B cell (primary cell): ENCODE measurements at regions not wholly inside any gene's neighbourhood (a gene's known extent, or its start where the extent isn't known, plus 50 kb on each side); places are given as distances from the start of the nearest gene placed in this dataset.

ENCODE experiments used
- ATAC-seq: fragments of 200-7000 bp; cut with Tn5 transposase; one replicate; pipeline ENCODE4 v1.10.0; 2021; ENCODE audit warnings: low read depth, mild to moderate bottlenecking, moderate number of reproducible peaks, moderate library complexity
- CTCF ChIA-PET: fragments of 350-600 bp; sonication (Branson Sonifier 250); formaldehyde crosslinking; loops from one replicate; lab custom pipeline; 2021; ENCODE audit warnings: antibody characterized with exemption, inconsistent platforms; lab: Charles Lee
- POLR2A ChIA-PET: fragments of 350-600 bp; sonication (Branson Sonifier 250); formaldehyde crosslinking; loops from one replicate; lab custom pipeline; 2021; ENCODE audit warnings: antibody characterized with exemption; lab: Charles Lee
- DNase-seq: peaks from one replicate; pipeline ENCODE4 v3.0.0; 2013
- H2AFZ ChIP-seq: 2 replicates; pipeline ENCODE4 v1.6.1; 2012; ENCODE audit warnings: mild to moderate bottlenecking, low read depth, low read length; ENCODE audit not compliant: insufficient read depth, poor library complexity, severe bottlenecking
- H3K27ac ChIP-seq, 2 donors: 1 replicate in 1 of 2; 2 replicates in 1 of 2; pipeline ENCODE4 v1.5.1; 2012 to 2013; ENCODE audit warnings: low read length in 2 of 2, mild to moderate bottlenecking in 2 of 2, moderate library complexity in 1 of 2
- H3K27me3 ChIP-seq, 4 experiments: fragments of 200-600 bp in 1 of 4; sonication (generic) in 1 of 4; replicated peaks in 1 of 4; 1 replicate in 2 of 4; 2 replicates in 2 of 4; pipeline versions ENCODE4 v1.6.1 to v1.7.0; 2013 to 2016; ENCODE audit warnings: low read length in 3 of 4, mild to moderate bottlenecking in 2 of 4, mixed read lengths in 1 of 4, moderate library complexity in 1 of 4; ENCODE audit not compliant: insufficient read depth in 4 of 4, control insufficient read depth in 3 of 4; ENCODE audit errors: control extremely low read depth in 1 of 4
- H3K36me3 ChIP-seq, 2 experiments: replicated peaks in 1 of 2; 1 replicate in 1 of 2; 2 replicates in 1 of 2; pipeline versions ENCODE4 v1.6.1 to v1.7.1; 2013; ENCODE audit warnings: low read length in 1 of 2; ENCODE audit not compliant: insufficient read depth in 2 of 2, control insufficient read depth in 1 of 2; ENCODE audit errors: control extremely low read depth in 1 of 2, extremely low read depth in 1 of 2
- H3K4me1 ChIP-seq, 2 donors: fragments of 200-600 bp in 1 of 2; sonication (generic) in 1 of 2; 1 replicate in 1 of 2; 2 replicates in 1 of 2; pipeline versions ENCODE4 v1.5.1 to v1.6.1; 2013 to 2017; ENCODE audit warnings: low read length in 2 of 2; ENCODE audit not compliant: control insufficient read depth in 2 of 2, insufficient read depth in 2 of 2
- H3K4me2 ChIP-seq: replicated peaks from 2 replicates; pipeline ENCODE3; 2012; ENCODE audit warnings: mild to moderate bottlenecking, low read depth, low read length; ENCODE audit not compliant: poor library complexity, severe bottlenecking
- H3K4me3 ChIP-seq, 5 experiments: fragments of 200-600 bp in 1 of 5; sonication (generic) in 1 of 5; 1 replicate in 3 of 5; 2 replicates in 2 of 5; pipeline versions ENCODE4 v1.5.1 to v1.7.0; 2011 to 2016; ENCODE audit warnings: low read length in 4 of 5, mild to moderate bottlenecking in 4 of 5, low read depth in 2 of 5, control low read depth in 1 of 5, moderate library complexity in 1 of 5; ENCODE audit not compliant: insufficient read depth in 1 of 5; ENCODE audit errors: control extremely low read depth in 1 of 5, extremely low read depth in 1 of 5
- H3K79me2 ChIP-seq: fragments of 200-600 bp; sonication (generic); one replicate; pipeline ENCODE4 v1.6.0; 2016; ENCODE audit warnings: low read length; ENCODE audit not compliant: control insufficient read depth, insufficient read depth
- H3K9ac ChIP-seq: fragments of 200-600 bp; sonication (generic); 2 replicates; pipeline ENCODE4 v1.6.1; 2017; ENCODE audit warnings: mild to moderate bottlenecking, low read length, moderate library complexity
- H3K9me3 ChIP-seq, 3 donors: one replicate each; pipeline versions ENCODE4 v1.6.1 to v1.7.1; 2013; ENCODE audit warnings: low read length in 2 of 3; ENCODE audit not compliant: control insufficient read depth in 2 of 3, insufficient read depth in 1 of 3; ENCODE audit errors: control extremely low read depth in 1 of 3
- H4K20me1 ChIP-seq: 2 replicates; pipeline ENCODE4 v1.6.0; 2012; ENCODE audit warnings: mild to moderate bottlenecking, low read length; ENCODE audit not compliant: insufficient read depth, control insufficient read depth, poor library complexity, severe bottlenecking
- H3K27ac Mint-ChIP-seq: one replicate; pipeline ENCODE4 v1.8.0; 2021; ENCODE audit warnings: mixed read lengths
- H3K27me3 Mint-ChIP-seq: one replicate; pipeline ENCODE4 v1.8.0; 2021; ENCODE audit warnings: mixed read lengths
- H3K4me1 Mint-ChIP-seq: one replicate; pipeline ENCODE4 v1.8.0; 2021; ENCODE audit warnings: mixed read lengths
- H3K4me3 Mint-ChIP-seq: one replicate; pipeline ENCODE4 v1.8.0; 2021; ENCODE audit warnings: mixed read lengths
- H3K9me3 Mint-ChIP-seq: one replicate; pipeline ENCODE4 v1.8.0; 2022; ENCODE audit warnings: mixed read lengths; ENCODE audit not compliant: insufficient read depth
- CTCF ChIP-seq: fragments of 200-600 bp; IDR thresholded peaks from one replicate; pipeline ENCODE4 v1.8.0; 2022; ENCODE audit warnings: antibody characterized with exemption, mild to moderate bottlenecking
- EZH2 ChIP-seq: IDR thresholded peaks from 2 replicates; pipeline ENCODE4 v1.6.1; 2012; ENCODE audit warnings: borderline replicate concordance, low read depth, mild to moderate bottlenecking, moderate library complexity, low read length; ENCODE audit not compliant: insufficient read depth, poor library complexity, severe bottlenecking
- WGBS: methylation state at CpG from one replicate; pipeline ENCODE4 v1.1.5; 2013; ENCODE audit warnings: missing lambda C conversion rate; ENCODE audit not compliant: insufficient coverage; 5-methylcytosine and 5-hydroxymethylcytosine counted together
- intact Hi-C: fragments of 100-400 bp; cut with micrococcal nuclease; formaldehyde crosslinking; loops from one replicate; pipeline ENCODE4 v1.10.0; 2022

- ATAC-seq (no peak), DNase-seq (no peak)
- Histone ChIP-seq H3K36me3 (no peaks in the 10 kb centered on the region), H2AFZ (no peak overlapping the region), H3K27me3 (no peaks in the 10 kb centered on the region), H3K9ac (no peak overlapping the region), H3K27ac (no peak overlapping the region), H3K9me3 (no peaks in the 10 kb centered on the region), H4K20me1 (no peaks in the 10 kb centered on the region), H3K79me2 (no peaks in the 10 kb centered on the region), H3K4me2 (no peak overlapping the region), H3K4me1 (no peaks in the 10 kb centered on the region), H3K4me3 (no peak overlapping the region)
- Mint-ChIP-seq H3K27ac (no peak overlapping the region), H3K4me1 (no peaks in the 10 kb centered on the region), H3K4me3 (no peak overlapping the region), H3K27me3 (no peaks in the 10 kb centered on the region), H3K9me3 (no peaks in the 10 kb centered on the region)
- no peak for TF ChIP-seq CTCF
- TF ChIP-seq EZH2: no peak
- POLR2A ChIA-PET: no interaction called here
- intact Hi-C loops: no loop called here
- CTCF ChIA-PET: no interaction called here
- WGBS: 100% methylated on average over 2 of the region's 2 CpGs
Observed at GRCh38 chr9:89888233-89888632, 283.4 kb downstream of the GADD45G start.

GRCh38 chr9:89888677-89889076 is 283.9 kb downstream of the GADD45G start:
- POLR2A ChIA-PET: no interaction called here
- Histone ChIP-seq H3K27ac (no peak overlapping the region), H3K36me3 (no peaks in the 10 kb centered on the region), H3K4me3 (no peak overlapping the region), H3K9me3 (no peaks in the 10 kb centered on the region), H2AFZ (no peak overlapping the region), H3K27me3 (no peaks in the 10 kb centered on the region), H4K20me1 (no peaks in the 10 kb centered on the region), H3K4me1 (no peaks in the 10 kb centered on the region), H3K4me2 (no peak overlapping the region), H3K79me2 (no peaks in the 10 kb centered on the region), H3K9ac (no peak overlapping the region)
- Mint-ChIP-seq H3K4me1 (no peaks in the 10 kb centered on the region), H3K4me3 (no peak overlapping the region), H3K27me3 (no peaks in the 10 kb centered on the region), H3K9me3 (no peaks in the 10 kb centered on the region), H3K27ac (no peak overlapping the region)
- no peak for DNase-seq
- CTCF ChIA-PET: no interaction called here
- no peak for TF ChIP-seq CTCF
- TF ChIP-seq EZH2: no peak
- no peak for ATAC-seq
- intact Hi-C loops: no loop called here
- 74% methylated on average over 2 of the region's 3 CpGs for WGBS
